Stomach (tissue), 8 donors: ENCODE measurements at regions not wholly inside any gene's neighbourhood (a gene's known extent, or its start where the extent isn't known, plus 50 kb on each side); places are given as distances from the start of the nearest gene placed in this dataset.

Source experiments
- DNase-seq, 2 donors: peaks; one replicate each; pipeline versions ENCODE4 v3.0.0 to v3.0.0-alpha.2; 2013 to 2019
- H3K27ac ChIP-seq, 5 donors: fragments of 200-600 bp in 4 of 5; sonication (generic) in 4 of 5; one replicate each; pipeline ENCODE4 v1.5.1; 2013 to 2019; ENCODE audit warnings: mild to moderate bottlenecking in 1 of 5, moderate library complexity in 1 of 5
- H3K27me3 ChIP-seq, 3 donors: fragments of 200-600 bp; sonication (generic); one replicate each; pipeline ENCODE4 v1.5.1; 2017 to 2019; ENCODE audit warnings: mixed run types in 1 of 3
- H3K36me3 ChIP-seq, 4 donors: fragments of 200-600 bp; sonication (generic); 1 replicate in 3 of 4; 2 replicates in 1 of 4; pipeline ENCODE4 v1.5.1; 2016 to 2019
- H3K4me1 ChIP-seq, 4 donors: fragments of 200-600 bp; sonication (generic); one replicate each; pipeline ENCODE4 v1.5.1; 2016 to 2019
- H3K4me3 ChIP-seq, 4 donors: fragments of 200-600 bp; sonication (generic) in 3 of 4; one replicate each; pipeline ENCODE4 v1.5.1; 2016 to 2019; ENCODE audit warnings: mild to moderate bottlenecking in 1 of 4
- H3K9me3 ChIP-seq, 4 donors: fragments of 200-600 bp; sonication (generic); one replicate each; pipeline ENCODE4 v1.5.1; 2016 to 2019
- CTCF ChIP-seq, 7 experiments: fragments of 450-650 bp in 4 of 7; fragments of 200-600 bp in 3 of 7; sonication (generic) in 3 of 7; IDR thresholded peaks; one replicate each; pipeline ENCODE4 v1.5.1; 2016 to 2019; ENCODE audit warnings: antibody characterized with exemption in 7 of 7, control low read depth in 2 of 7, mild to moderate bottlenecking in 1 of 7
- EP300 ChIP-seq: sonication (generic); formaldehyde crosslinking; IDR thresholded peaks from one replicate; pipeline ENCODE4 v1.6.1; 2017; ENCODE audit warnings: antibody characterized with exemption
- POLR2A ChIP-seq, 4 donors: fragments of 450-650 bp; IDR thresholded peaks; one replicate each; pipeline ENCODE4 v1.6.1; 2016; ENCODE audit warnings: antibody characterized with exemption in 4 of 4, control low read depth in 2 of 4, mild to moderate bottlenecking in 1 of 4, moderate library complexity in 1 of 4
- POLR2AphosphoS5 ChIP-seq, 3 donors: sonication (generic); formaldehyde crosslinking; IDR thresholded peaks; one replicate each; pipeline ENCODE4 v1.6.1; 2016; ENCODE audit warnings: antibody characterized with exemption in 3 of 3
- WGBS, 5 donors: extraction: QIAGEN DNeasy Blood & Tissue Kit in 3 of 5; methylation state at CpG; one replicate each; pipeline versions ENCODE4 v1.1.5 to v1.1.7; 2013 to 2018; 5-methylcytosine and 5-hydroxymethylcytosine counted together
- intact Hi-C: fragments of 100-400 bp; cut with DNase I; formaldehyde crosslinking; loops from one replicate; pipeline ENCODE4 v1.15.1; 2023; ENCODE audit warnings: low total_unique reads
- donor health status: healthy with polysubstance abuse.
- donor health status: Bipolar disorder and iron deficiency.
- donor health status: healthy.

DNA sequence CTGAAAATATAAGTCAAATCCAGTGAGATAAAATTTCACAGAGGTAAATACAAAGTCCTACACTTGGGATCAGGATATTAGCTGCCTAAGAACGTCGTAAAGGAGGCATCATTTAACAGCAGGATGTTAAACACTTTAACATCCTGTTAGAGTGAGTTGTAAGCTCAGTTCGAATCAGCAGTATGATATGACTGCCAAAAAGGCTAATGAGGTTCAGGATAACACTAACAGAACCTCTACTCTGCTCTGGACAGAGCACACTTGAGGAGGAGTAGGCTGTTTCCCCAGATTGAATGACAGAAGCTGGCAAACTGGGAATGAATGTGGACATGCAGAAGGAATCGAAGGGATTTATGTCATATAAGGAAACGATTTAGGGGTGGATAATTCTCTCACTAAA lies 227.1 kb upstream of the CD96 start:
- WGBS, 5 donors: 16 to 26% (median 23%) methylated on average over 5 of the region's 5 CpGs

GRCh38 chr3:111315930-111316587 lies 225.9 kb upstream of the CD96 start:
- intact Hi-C loops: no loop called here
- no peaks in the 10 kb centered on the region for H3K9me3 ChIP-seq
- H3K27me3 ChIP-seq: no peaks in the 10 kb centered on the region
- no peaks in the 10 kb centered on the region for H3K36me3 ChIP-seq
- DNase-seq: peak in 1 of 2 donors; percentile 43
- no peak overlapping the region for H3K4me3 ChIP-seq
- no peak for TF ChIP-seq POLR2AphosphoS5 (IDR thresholded peaks at IDR 0.05)
- TF ChIP-seq CTCF (IDR thresholded peaks at IDR 0.05): no peak
- TF ChIP-seq EP300: no peak
- TF ChIP-seq POLR2A (IDR thresholded peaks at IDR 0.05): no peak
- H3K4me1 ChIP-seq: peaks cover 0 to 39% (median 14%) of the 10 kb centered on the region in 4 donors
- 46 to 57% (median 53%) methylated on average over 4 of the region's 4 CpGs for WGBS, 5 donors
- H3K27ac ChIP-seq: no peak overlapping the region

More for the DNA sequence above, 227.1 kb upstream of the CD96 start:
- Histone ChIP-seq H3K36me3 (no peaks in the 10 kb centered on the region), H3K27ac (no peak overlapping the region), H3K4me3 (no peak overlapping the region), H3K27me3 (no peaks in the 10 kb centered on the region), H3K4me1 (peaks cover 0 to 48% (median 14%) of the 10 kb centered on the region in 4 donors), H3K9me3 (no peaks in the 10 kb centered on the region)
- DNase-seq: peak in 1 of 2 donors; percentile 28
- intact Hi-C loops: no loop called here
- no peak for TF ChIP-seq POLR2AphosphoS5 (IDR thresholded peaks at IDR 0.05)
- TF ChIP-seq POLR2A (IDR thresholded peaks at IDR 0.05): no peak
- no peak for TF ChIP-seq CTCF (IDR thresholded peaks at IDR 0.05)
- TF ChIP-seq EP300: no peak

DNA sequence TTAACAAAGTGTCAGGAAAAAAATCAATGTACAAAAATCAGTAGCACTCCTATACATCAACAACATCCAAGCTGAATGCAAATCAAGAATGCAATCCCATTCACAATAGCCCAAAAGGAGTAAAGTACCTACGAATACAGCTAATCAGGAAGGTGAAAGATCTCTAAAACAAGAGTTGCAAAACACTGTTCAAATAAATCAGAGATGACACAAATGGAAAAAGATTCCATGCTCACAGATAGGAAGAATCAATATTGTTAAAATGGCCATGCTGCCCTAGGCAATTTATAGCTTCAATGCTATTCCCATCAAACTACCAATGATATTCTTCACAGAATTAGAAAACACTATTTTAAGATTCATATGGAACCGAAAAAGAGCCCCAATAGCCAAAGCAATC lies 223.7 kb upstream of the CD96 start:
- no peak for TF ChIP-seq POLR2A (IDR thresholded peaks at IDR 0.05)
- TF ChIP-seq EP300: no peak
- TF ChIP-seq CTCF (IDR thresholded peaks at IDR 0.05): no peak
- no peak for TF ChIP-seq POLR2AphosphoS5 (IDR thresholded peaks at IDR 0.05)
- H3K36me3 ChIP-seq: no peaks in the 10 kb centered on the region
- no peak overlapping the region for H3K4me3 ChIP-seq
- H3K9me3 ChIP-seq: no peaks in the 10 kb centered on the region
- intact Hi-C loops: no loop called here
- peaks cover 0 to 21% (median 10%) of the 10 kb centered on the region in 4 donors for H3K4me1 ChIP-seq
- no peak for DNase-seq
- no peak overlapping the region for H3K27ac ChIP-seq
- WGBS, 5 donors: 45 to 66% (median 49%) methylated on average over 2 of the region's 2 CpGs
- no peaks in the 10 kb centered on the region for H3K27me3 ChIP-seq

DNA sequence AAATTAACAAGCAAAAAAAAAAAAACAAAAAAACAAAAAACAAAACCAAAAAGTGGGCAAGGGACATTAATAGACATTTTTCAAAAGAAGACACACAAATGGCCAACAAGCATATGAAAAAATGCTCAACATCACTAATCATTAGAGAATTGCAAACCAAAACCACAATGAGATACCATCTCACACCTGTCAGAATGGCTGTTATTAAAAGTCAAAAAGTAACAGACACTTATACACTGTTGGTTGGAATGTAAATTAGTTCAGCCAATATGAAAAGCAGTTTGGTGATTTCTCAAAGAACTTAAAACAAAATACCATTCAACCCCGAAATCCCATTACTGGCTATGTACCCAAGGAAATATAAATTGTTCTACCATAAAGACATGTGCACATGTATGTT lies 222.4 kb upstream of the CD96 start:
- WGBS, 5 donors: 88 to 95% (median 90%) methylated on average over 1 of the region's 1 CpG
- Histone ChIP-seq H3K27me3 (no peaks in the 10 kb centered on the region), H3K36me3 (no peaks in the 10 kb centered on the region), H3K27ac (no peak overlapping the region), H3K9me3 (no peaks in the 10 kb centered on the region), H3K4me3 (no peak overlapping the region), H3K4me1 (peaks cover 4 to 24% (median 9%) of the 10 kb centered on the region in 4 donors)
- no peak for TF ChIP-seq EP300
- no peak for TF ChIP-seq POLR2AphosphoS5 (IDR thresholded peaks at IDR 0.05)
- TF ChIP-seq CTCF (IDR thresholded peaks at IDR 0.05): no peak
- no peak for DNase-seq
- intact Hi-C loops: no loop called here
